Astrocyte of the spinal cord (primary cell): ENCODE measurements at regions not wholly inside any gene's neighbourhood (a gene's known extent, or its start where the extent isn't known, plus 50 kb on each side); places are given as distances from the start of the nearest gene placed in this dataset.
A peak's percentile ranks its signal among the peaks of the same experiment; 100 is the strongest.

ENCODE experiments used
- DNase-seq: peaks from one replicate; pipeline ENCODE4 v3.0.0; 2011; ENCODE audit warnings: low read depth, low spot score
- H3K4me3 ChIP-seq: 2 replicates; pipeline ENCODE4 v1.5.1; 2011; ENCODE audit warnings: low read depth, mild to moderate bottlenecking, low read length, moderate library complexity
- CTCF ChIP-seq: IDR thresholded peaks from 2 replicates; pipeline ENCODE4 v1.5.1; 2012; ENCODE audit warnings: low read depth, mild to moderate bottlenecking, low read length, inconsistent platforms
- in situ Hi-C: cut with HindIII; loops from 2 replicates; pipeline ENCODE4 v1.10.0; 2017; ENCODE audit warnings: low sequenced_read_pairs

- no peak for TF ChIP-seq CTCF
- DNase-seq = no peak
- H3K4me3 ChIP-seq = no peak overlapping the region
Measured at GRCh38 chr4:107196312-107196711, 160.2 kb upstream of the DKK2 start.

GRCh38 chr4:107194005-107194404 is 157.9 kb upstream of the DKK2 start:
- in situ Hi-C loops = no loop called here
- no peak overlapping the region for H3K4me3 ChIP-seq
- DNase-seq = no peak
- no peak for TF ChIP-seq CTCF

More at GRCh38 chr4:107196312-107196711, 160.2 kb upstream of the DKK2 start:
- in situ Hi-C loops = no loop called here

- TF ChIP-seq CTCF = no peak
- in situ Hi-C loops = no loop called here
- no peak overlapping the region for H3K4me3 ChIP-seq
- DNase-seq = no peak
Measured at GRCh38 chr4:107192601-107193000, 156.5 kb upstream of the DKK2 start.

GRCh38 chr4:107187091-107187490 is 151.0 kb upstream of the DKK2 start:
- no peak for TF ChIP-seq CTCF
- in situ Hi-C loops = no loop called here
- DNase-seq = no peak

GRCh38 chr4:107183155-107183774 is 147.2 kb upstream of the DKK2 start:
- in situ Hi-C loops = no loop called here
- DNase-seq = peak; percentile 72
- TF ChIP-seq CTCF = peak; percentile 73
- H3K4me3 ChIP-seq = no peak overlapping the region

More at GRCh38 chr4:107187091-107187490, 151.0 kb upstream of the DKK2 start:
- no peak overlapping the region for H3K4me3 ChIP-seq

- no peak for TF ChIP-seq CTCF
- in situ Hi-C loops = no loop called here
Measured at GRCh38 chr4:107182347-107182746, 146.2 kb upstream of the DKK2 start.

More at GRCh38 chr4:107182347-107182746, 146.2 kb upstream of the DKK2 start:
- no peak overlapping the region for H3K4me3 ChIP-seq
- no peak for DNase-seq
